EH (cell line): ENCODE measurements at regions not wholly inside any gene's neighbourhood (a gene's known extent, or its start where the extent isn't known, plus 50 kb on each side); places are given as distances from the start of the nearest gene placed in this dataset.
"Not testable (repeated sequence)": the region's sequence is repeated elsewhere in the genome, so short reads cannot be mapped to it uniquely, and the experiment has no call there.

Source experiments
- DNase-seq: peaks from one replicate; pipeline ENCODE4 v3.0.0-alpha.2; 2015; ENCODE audit warnings: low read depth

DNA sequence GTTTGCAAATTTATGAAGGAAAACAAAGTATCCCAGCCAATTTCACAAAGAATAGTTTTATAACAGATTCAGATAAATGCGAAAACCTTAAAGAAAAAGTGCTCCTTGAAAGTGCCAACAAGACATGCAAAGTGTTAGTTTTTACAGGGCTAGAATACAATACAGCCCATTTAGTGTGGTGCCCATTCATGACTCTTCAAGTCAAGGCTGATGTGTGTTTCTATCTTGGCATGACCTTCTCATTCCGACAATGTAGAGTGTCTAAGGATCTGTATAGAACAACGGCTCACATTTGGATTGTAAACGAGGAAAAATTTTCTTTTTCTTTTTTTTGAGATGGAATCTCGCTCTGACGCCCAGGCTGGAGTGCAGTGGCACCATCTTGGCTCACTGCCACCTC, 205.2 kb upstream of the SEMA6A start:
- no peak for DNase-seq

DNA sequence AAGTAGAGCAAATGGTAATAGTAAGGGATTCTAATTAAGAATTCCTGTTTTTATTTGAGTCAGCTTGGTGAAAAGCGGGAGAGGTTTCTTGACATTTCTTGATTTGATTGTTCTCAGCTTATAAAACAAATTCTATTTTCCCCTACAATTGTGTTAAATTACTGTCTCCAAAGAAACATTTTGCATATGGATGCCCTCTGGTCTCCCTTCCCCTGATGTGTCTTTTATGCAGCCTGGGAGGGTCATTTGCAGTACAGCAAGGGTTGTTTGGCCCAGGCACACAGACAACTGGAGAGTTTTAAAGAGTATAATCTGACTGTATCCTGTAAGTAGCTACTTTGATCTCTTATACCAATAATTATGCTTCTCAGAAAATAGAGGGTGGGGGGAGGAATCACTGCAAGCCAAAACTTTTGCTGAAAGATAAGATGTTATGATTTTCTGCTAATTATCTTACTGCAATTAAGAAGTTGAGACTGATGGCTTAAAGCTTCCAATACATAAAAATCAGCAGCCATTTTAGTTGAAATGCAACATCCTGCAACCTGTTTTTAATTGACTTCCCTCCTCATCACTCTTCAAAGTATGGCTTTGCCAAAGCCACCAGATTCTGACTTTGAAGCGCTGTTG, 204.1 kb upstream of the SEMA6A start:
- no peak for DNase-seq

DNA sequence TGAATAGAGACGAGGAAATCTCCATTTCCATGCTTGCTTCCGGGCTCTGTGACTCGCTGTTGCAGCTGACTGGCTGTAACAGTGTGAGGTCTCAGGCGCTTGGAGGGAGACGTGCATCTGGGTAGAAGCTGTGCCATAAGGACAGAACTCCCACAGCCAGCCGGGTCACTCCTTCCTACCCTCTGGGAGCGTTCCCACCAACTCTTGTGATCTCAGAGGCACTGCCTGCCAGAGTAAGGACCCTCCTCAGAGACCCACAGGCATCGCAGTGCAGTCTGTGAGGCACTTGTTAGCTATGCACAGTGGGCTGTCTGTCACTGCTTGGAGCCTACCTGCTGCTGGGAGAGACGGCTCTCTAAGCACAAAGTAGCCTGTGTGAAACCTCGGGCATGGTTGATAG, 203.4 kb upstream of the SEMA6A start:
- no peak for DNase-seq

DNA sequence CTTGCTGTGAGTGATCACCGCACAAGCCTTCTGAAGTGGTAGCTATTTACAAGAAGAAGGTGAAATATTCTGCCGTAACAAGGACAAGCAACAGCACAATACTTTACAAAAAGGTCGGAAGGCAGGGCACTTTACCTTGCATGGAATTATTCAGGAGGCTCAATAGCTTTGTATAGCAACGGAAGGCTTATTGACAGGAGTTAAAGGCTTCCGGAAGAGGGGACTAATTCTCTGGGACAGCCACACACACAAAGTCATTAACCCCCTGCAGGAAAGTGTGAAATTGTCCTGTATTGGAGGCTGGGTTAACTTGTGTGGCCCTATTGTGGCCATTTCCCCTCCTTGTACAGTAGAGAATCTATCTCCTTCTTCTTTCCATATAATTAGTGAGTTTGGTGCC, 199.3 kb upstream of the SEMA6A start:
- no peak for DNase-seq

DNA sequence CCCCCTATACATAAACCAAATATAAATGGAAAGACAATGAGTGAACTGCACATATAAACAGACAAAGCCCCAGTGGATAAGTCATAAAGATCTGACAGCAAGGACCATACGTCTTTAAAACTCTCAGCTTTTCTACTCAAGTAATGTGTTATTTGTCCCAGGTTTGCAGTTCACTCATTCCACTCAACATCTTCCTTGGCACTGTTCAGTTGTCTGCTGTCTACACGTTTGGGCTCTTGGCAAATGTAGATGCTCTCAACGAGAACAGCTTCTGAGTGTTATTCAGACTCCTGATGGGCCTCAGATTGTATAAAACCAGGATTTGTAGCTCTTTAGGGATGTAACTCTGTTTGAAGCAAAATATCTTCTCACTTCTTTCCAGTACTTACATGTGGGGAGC, 198.2 kb upstream of the SEMA6A start:
- DNase-seq, result no peak

DNA sequence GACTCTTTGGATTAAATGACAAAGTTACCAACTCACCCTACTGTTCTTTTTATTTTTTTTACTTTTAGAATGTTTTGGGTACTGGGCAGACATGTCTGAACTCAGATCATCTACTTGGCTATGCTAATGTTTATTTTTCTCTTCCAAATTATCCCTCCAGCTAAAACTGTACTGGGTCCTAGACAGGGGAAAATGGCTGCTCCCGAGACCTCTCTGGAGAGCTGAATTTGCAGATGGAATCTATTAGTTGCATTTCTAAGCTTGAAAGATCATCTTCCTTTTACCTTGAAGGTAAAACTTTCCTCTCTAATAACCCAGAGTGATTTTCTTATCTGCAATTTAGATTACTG, 197.5 kb upstream of the SEMA6A start:
- DNase-seq, result no peak

DNA sequence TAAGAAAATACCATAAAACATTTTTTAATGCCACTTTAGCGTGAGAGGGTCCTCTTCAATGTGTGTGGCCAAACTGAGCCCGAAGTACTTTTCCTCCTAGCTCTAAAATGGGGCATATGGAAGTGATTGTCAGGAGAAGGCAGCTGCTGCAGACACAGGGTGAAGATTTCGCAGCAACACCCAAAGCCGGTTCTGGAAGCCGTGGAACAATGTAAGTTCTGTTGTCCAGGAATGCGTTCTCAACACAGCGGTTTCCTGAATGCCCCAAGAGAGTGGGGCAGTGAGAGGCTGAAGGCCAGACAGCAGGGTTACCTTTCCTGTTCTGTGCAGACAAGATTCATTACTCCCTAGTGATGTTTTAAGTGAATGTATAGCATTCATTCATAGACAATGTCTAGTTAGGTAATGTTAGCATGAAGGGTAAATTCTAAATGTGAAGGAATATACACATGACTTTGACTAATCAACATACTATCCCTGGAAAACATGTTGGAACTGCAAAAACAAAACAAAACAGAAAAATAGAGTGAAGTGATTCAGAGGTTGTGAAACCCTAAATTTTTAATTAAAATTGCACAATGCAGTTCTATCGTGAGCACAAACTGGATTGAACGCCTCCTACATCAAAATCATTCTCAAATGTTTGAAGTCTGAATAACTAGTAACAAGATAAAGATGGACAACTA, 197.0 kb upstream of the SEMA6A start:
- no peak for DNase-seq

DNA sequence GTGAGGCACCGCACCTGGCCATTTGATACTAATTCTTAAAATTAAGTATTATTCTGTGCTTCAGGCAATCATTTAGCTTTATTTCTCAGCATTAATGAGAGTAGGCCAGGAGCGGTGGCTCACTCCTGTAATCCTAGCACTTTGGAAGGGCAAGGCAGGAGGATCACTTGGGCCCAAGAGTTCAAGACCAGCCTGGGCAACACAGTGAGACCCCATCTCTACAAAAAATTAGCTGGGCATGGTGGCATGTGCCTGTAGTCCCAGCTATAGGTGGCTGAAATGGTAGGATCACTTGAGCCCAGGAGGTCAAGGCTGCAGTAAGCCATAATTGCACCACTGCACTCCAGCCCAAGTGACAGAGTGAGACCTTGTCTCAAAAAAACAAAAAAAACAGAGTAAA, 195.3 kb upstream of the SEMA6A start:
- DNase-seq, result not testable (repeated sequence)

DNA sequence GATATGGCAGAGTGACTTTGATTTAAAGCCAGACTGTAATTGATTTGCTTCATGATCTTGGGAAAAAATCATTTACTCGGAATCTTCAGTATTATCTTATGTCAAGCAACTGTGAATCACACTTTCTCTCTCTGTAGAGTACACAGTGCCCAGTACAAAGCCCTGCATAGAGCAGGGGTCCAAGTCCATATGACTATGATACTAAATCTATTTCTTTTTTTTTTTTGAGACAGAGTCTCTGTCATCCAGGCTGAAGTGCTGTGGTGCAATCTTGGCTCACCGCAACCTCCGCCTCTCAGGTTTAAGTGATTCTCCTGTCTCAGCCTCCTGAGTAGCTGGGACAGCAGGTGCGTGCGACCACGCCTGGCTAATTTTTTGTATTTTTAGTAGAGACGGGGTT, 194.8 kb upstream of the SEMA6A start:
- no peak for DNase-seq

DNA sequence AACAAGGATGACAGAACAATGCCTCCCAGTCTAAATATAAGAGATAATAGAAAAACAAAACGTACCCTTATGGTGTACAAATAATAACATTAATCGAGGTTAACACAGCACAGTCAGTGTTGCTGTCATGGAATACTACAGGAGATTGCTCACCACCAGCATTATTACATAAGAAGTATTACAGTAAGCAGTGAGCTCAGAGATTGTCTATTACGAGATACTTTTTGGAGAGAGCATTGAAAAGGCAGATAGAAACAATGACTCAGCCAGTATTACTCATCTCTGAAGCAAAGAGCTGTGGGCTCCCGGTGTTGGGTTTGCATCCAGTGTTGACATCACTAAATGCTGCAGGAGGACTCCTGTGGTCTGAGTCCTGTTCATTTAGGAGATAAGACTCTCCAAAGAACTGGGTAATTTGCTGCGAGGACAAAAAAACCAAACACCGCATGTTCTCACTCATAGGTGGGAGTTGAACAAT, 191.9 kb upstream of the SEMA6A start:
- DNase-seq, result no peak

DNA sequence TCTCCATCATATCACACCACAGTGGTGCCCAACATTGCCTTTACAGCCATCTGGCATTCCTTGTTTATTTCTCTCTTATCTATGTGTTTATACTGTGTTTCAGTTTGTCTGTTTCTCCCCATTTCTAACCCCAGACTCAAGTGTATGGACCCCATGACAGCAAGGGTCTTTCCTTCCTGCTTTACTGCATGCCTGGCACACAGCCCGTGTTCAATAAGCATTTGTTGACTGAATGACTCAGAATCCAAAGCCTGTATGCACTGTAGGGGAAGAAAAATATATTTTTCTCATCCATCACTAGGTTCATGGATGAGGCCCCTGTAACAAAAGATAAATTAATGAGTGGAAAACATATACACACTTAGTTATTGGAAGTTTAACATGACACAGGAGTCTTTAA, 190.8 kb upstream of the SEMA6A start:
- DNase-seq, result no peak

DNA sequence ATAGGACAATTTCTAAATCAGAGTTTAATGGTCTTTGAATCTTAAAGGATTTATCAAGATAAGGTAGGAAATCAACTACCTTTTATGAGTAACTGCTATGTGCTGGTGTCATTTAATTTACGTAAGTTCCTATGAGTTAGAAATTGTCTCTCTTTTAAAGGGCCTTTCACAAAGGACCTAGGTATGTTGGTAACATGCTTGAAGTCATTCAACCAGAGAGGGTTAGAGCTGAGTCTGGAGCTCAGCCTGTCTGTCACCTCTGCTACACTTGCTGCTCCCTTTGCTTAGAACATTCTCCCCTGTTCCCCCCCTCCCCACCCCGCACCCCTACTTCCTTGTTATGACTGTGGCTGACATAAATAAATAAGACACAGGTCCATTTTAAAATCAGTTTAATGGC, 190.3 kb upstream of the SEMA6A start:
- DNase-seq, result no peak

DNA sequence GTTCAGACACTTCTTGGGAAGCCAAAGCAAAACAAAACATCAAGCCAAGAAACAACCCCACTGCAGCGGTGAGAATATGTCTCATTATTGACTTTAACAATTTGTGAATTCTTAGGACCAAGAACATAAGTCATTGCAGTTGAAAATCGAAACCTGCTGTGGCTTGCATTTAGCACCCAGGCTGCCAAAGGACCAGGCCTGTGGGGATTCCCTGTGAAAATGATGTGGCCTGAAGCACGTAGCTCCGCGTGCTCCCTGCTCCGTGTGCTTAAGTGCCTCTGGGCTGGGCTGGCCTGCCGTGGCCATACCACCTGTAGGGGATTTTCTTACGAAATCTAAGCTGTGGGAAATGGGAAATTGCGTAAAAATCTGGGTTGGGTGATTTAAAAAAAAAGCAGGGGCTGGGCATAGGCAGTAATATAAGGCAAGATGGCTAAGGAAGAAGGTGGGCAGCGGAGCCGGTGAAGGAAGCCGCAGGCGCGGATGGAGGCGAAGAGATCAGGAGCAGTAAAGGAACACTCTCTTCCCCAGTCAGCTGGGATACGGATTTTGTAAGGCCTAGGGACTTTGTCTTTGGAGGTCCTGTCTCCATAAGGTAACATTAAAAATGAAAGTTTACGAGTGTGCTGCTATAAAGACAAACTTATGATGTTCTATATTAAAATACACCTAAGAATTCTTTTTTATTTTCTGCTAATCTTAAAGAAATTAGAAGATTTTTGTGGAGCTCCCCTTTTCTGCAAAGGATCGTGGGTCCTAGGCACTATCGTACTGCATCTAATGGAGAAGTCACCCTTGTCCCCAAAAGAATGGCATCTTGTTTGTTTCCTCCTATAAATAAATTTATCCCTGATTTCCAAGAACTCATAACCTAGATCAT, 189.6 kb upstream of the SEMA6A start:
- DNase-seq, result no peak

DNA sequence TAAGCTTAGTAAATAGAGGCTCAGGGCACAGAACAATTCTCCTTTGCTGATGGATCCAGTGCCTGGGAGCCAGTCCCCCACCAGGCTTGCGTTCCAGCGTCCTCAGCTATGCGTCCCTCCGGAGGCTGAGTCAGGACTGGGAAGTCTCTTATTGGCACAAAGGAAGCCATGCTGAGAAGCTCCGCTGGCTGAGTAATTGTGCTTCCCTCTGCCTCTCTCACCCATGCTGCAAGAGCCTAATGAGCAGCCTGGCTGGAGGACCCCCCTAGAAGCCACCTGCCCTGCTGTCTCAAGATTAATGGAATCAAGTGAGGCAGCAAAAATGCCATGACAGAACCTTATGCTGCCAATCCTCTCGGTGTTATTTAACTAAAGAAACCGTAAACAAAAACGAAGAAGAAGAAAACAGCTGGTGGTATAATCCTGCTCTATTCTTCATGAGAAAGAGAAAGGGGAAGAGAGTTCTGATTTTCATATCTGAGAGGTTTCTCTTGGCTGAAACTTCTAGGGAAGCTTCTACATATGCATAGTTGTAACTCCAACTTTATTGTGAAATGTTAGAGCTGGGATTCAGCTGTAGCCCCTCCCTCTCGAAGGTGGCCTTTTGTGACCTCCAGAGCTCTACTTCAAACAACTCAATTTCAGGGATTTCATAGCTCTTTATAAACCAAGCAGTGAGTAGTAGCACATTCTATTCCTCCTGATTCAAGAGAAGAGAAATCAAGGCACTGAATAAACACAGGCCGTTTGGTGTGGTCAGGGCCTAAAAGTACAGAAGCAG, 185.4 kb upstream of the SEMA6A start:
- no peak for DNase-seq

DNA sequence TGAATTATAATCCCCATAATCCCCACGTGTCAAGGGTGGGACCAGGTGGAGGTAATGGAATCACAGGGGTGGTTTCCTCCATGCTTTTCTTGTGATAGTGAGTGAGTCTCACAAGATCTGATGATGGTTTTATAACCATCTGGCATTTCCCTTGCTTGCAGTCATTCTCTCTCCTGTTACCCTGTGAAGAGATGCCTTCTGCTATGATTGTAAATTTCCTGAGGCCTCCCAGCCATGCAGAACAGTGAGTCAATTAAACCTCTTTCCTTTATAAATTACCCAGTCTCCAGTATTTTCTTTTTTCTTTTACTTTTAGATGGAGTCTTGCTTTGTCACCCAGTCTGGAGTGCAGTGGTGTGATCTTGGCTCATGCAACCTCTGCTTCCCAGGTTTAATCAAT, 182.7 kb upstream of the SEMA6A start:
- DNase-seq, result no peak

DNA sequence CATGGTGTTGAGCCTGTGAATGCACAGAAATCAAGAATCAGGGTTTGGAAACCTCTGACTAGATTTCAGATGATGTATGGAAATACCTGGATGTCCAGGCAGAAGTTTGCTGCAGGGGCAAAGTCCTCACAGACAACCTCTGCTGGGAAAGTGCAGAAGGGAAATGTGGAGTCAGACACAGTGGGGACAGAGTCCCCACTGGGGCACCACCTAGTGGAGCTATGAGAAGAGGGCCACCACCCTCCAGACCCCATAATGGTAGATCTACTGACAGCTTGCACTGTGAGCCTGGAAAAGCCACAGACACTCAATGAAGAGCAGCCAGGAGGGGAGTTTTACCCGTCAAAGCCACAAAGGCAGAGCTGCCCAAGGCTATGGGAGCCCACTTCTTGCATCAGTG, 181.9 kb upstream of the SEMA6A start:
- no peak for DNase-seq

DNA sequence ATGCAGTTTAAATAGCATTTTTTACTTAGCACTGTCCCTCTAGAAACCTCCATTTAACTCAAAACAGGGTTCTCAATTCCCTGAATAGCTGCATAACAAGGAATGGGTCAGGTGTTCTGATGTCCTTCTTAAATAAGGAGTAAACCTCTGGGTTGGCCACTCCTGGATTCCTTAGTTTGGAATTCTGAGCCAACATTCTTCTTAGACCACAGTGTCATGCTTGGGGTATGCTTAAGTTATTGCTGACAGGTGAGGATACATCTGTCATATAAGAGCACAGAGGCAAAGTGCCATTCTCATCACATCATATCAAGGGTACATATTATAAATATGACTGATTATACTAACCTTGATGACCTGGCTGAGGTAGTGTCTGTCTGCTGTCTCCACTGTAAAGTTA, 179.9 kb upstream of the SEMA6A start:
- DNase-seq, result no peak

DNA sequence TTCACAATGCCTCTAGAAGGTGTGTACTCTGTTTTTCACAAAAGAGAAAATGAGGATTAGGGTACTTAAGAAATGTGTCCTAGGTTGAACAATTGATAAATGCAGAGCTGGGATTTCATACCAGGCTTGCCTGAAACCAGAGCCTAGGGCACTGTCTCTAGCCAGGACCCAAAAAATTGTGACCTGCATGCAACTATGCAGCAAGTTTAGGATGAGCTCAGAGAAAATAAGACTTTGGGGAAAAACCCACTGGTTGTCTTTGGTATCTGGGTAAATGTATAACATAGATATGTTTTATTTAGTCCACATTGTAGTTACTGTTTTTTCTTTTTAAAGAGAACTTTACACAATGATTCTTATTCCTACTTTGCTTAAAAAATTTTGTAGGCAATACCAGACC, 177.1 kb upstream of the SEMA6A start:
- DNase-seq, result no peak

DNA sequence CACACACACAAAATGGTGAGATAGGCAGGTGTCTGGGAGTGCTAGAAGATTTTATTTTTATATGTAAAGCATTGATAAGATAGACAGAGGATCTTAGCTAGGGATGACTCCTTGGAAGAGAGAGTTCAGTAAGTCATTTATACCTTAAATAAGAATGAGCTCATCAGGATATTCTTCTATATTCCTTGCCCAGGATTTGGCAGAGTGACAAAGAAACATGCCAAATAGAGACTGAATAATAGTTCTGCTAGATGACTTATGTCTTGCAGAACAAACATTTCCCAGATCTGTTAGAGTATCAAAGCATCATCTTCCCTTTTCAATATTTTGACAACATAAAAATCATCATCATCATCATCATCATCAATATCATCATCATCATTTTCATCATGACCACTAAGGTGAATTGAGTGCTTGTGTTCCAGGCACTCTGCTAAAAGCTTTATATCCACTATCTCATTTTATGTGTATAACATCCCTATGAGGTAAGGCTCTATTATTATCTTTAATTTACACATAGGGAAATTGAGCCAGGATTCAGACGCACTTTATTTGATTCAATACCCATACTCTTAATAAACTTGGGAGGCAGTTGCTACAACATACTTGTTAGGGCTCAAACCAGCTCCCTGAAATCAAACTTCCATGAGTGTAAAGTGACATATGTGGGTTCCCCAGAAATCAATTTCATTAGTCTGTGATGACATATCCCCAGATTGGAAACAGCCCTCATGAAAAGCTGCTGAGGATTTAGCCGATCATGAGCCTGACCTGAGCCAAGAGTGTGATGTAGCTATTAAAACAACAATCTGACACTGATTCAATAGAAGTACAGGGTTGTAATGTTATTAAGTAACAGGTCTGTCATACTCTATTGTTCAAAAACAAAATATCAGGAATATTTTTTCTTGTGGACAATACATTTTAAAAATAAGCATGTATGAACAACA, 176.3 kb upstream of the SEMA6A start:
- DNase-seq, result no peak

DNA sequence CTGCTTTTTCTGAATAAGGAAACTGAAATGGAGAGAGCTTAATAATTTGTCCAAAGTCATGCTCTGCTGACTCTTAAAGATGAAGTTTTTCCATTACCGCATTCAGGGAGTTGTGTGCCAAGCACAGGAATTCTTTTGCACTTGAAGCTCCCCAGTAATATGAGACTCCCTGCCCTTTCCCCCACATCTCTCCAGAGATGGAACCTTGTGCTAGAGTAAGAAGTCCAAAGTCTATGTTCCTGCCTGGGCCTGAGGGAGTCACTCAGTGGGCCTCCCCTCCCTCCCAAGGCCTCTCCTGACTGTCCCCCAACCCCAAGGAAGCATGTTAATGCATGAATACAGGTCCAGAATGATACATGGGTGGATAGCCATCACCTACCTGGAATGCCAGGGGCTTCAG, 173.3 kb upstream of the SEMA6A start:
- DNase-seq, result no peak

DNA sequence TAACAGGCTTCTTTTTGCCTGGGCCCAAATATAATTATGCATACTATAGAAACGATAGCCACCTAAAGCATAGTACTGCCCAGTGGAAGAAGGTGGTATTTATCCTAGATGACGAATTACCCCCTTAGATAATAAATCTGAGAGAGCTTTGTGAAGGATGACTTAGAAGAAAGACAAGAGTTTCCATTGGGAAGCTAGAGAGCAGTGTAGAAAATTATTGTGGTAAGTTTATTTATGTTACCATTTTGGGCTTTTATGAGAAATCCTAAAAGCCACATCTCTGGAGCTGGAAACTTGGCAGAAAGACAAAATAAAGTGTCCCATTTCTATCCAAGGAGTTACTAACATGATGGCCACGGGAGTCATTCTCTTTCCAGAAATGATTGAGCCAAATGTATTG, 172.0 kb upstream of the SEMA6A start:
- DNase-seq, result no peak
